ENCODE measurements at regions not wholly inside any gene's neighbourhood (a gene's known extent, or its start where the extent isn't known, plus 50 kb on each side); places are given as distances from the start of the nearest gene placed in this dataset.

GRCh38 chr6:92147246-92147645 lies 1272.1 kb downstream of the EPHA7 start:
- TF ChIP-seq CTCF (conservative IDR thresholded peaks at IDR 0.05; ENCODE audit: low read depth, low read length): no peak
- DNase-seq (ENCODE audit: low read depth): no peak
- no peak overlapping the region for H3K4me3 ChIP-seq (ENCODE audit: low read depth, low read length)

GRCh38 chr6:92139601-92140000 lies 1279.8 kb downstream of the EPHA7 start:
- no peak for DNase-seq (ENCODE audit: low read depth)
- no peak overlapping the region for H3K4me3 ChIP-seq (ENCODE audit: low read depth, low read length)
- TF ChIP-seq CTCF (conservative IDR thresholded peaks at IDR 0.05; ENCODE audit: low read depth, low read length): no peak

GRCh38 chr6:92132957-92133356 lies 1286.4 kb downstream of the EPHA7 start:
- no peak for TF ChIP-seq CTCF (conservative IDR thresholded peaks at IDR 0.05; ENCODE audit: low read depth, low read length)
- no peak for DNase-seq (ENCODE audit: low read depth)
- H3K4me3 ChIP-seq (ENCODE audit: low read depth, low read length): no peak overlapping the region

- H3K4me3 ChIP-seq (ENCODE audit: low read depth, low read length): no peak overlapping the region
- peak; percentile 30 for DNase-seq (ENCODE audit: low read depth)
- no peak for TF ChIP-seq CTCF (conservative IDR thresholded peaks at IDR 0.05; ENCODE audit: low read depth, low read length)
Observed at GRCh38 chr6:92132457-92132856, 1286.9 kb downstream of the EPHA7 start.

GRCh38 chr6:92130944-92131343 lies 1288.4 kb downstream of the EPHA7 start:
- no peak for TF ChIP-seq CTCF (conservative IDR thresholded peaks at IDR 0.05; ENCODE audit: low read depth, low read length)
- no peak overlapping the region for H3K4me3 ChIP-seq (ENCODE audit: low read depth, low read length)
- no peak for DNase-seq (ENCODE audit: low read depth)

GRCh38 chr6:92126983-92127382 lies 1292.4 kb downstream of the EPHA7 start:
- no peak for TF ChIP-seq CTCF (conservative IDR thresholded peaks at IDR 0.05; ENCODE audit: low read depth, low read length)

GRCh38 chr6:92126088-92126487 lies 1293.3 kb downstream of the EPHA7 start:
- no peak overlapping the region for H3K4me3 ChIP-seq (ENCODE audit: low read depth, low read length)
- no peak for TF ChIP-seq CTCF (conservative IDR thresholded peaks at IDR 0.05; ENCODE audit: low read depth, low read length)
- peak; percentile 29 for DNase-seq (ENCODE audit: low read depth)

More at GRCh38 chr6:92126983-92127382, 1292.4 kb downstream of the EPHA7 start:
- no peak overlapping the region for H3K4me3 ChIP-seq (ENCODE audit: low read depth, low read length)
- no peak for DNase-seq (ENCODE audit: low read depth)

Data from epithelial cell of proximal tubule (primary cell).